ENCODE measurements at regions not wholly inside any gene's neighbourhood (a gene's known extent, or its start where the extent isn't known, plus 50 kb on each side); places are given as distances from the start of the nearest gene placed in this dataset.
"Not testable (repeated sequence)": the region's sequence is repeated elsewhere in the genome, so short reads cannot be mapped to it uniquely, and the experiment has no call there.

DNA sequence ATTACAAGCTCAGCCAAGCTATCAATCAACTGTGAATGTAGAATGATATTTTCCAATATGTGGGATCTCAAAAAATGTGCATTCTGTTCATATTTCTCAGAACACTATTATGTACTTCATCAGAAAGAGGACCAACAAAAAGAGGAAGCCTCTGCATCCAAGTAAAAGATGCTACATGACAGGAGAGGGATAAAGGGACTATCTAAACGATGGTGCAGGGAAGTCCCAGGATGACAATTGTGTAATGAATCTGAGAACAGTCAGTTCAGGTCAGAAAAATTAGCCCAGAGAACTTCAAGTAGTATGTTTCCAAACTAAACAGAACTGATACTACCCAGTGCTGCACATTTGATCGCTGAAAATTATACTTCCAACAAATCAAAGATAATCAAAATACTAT, 127.0 kb downstream of the ZNF330 start:
- DNase-seq, result no peak

DNA sequence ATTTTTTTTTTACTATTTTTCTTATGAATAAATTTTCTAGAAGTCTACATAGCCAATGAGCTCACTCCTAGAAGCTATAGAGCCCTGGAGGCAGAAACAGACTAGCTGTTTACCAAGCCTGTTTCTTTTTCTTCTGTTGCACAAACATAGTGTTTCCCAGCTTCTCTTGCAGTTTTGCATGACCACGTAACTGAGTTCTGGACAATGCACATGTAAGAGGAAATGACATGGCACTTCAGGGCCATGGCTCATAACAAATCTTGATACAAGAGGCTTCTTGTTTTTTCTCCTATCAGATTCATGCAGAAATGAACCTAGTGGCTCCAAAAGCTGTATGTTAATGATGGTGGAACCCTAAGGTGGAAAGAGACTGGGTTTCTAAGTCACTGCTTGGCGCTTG, 127.4 kb downstream of the ZNF330 start:
- no peak for DNase-seq

DNA sequence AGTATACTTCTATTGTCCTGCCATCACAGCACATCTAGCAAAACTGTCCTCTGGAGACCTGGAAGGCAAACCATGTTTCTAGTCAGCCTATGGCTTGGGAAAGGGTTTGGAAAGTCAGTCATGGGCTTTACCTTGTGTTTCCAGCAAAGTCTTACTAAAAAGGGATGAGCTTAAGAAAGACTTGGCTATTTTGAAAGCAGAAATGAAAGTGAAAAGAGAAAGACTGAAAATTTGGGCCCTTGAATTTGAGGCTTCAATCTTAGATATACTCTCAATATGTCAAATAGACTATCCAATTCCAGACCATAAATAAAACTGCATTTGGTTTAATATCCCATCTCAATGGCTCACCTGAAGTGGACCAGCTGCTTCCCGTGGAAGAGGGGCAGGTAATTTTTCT, 127.9 kb downstream of the ZNF330 start:
- no peak for DNase-seq

DNA sequence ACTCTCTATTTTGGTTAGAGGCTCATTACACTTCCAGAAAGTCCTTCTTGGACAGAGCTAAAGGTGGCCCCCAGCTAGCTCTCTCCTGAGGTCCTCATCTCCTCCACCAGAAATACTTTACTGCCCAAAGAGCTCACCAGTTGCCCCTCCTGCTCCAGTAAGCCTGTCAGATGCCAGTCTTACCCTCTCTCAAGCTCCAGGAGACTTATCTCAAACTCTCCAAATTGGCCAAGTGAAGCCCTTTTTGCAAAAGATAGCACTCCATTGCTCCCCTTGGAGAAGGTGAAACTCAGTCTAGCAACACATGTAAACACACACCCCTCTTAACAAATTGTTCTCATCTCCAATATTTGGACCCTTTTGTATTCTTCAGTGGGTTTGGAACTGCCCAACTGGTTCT, 128.5 kb downstream of the ZNF330 start:
- DNase-seq, result no peak

DNA sequence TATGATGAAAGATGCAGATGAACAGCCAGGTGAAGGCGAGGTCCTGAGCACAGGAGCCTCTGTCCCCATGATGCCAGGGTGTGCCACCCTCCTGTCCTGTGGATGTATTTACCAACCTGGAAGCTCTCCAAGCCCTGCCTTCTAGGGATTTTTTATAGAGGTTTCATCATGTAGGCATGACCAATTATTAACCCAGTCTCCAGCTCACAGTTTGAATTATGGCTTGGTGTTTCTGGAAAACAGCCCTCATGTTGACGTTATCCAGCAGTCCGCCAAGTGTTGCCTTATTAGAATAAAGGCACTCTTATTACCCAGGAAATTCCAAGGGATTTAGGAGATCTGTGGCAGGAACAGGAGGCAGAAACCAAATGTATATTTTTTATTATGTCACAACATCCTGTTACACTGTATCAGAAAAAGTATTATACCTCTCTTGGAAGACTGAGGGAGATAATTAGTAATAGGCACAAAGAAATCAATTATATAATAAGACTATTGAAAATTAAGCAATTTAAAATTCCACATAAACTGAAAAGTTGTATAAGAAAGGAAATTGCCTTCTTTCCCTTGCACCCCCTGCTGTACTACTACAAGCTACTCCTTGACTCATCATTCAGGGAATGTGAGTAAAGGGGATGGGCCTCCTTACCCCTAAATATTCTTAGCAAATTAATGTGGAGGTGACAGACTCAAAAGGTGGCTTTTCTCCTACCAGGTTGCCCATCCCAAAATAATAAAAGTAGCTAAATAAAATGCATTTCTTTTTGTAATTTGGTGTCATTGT, 129.6 kb downstream of the ZNF330 start:
- no peak for DNase-seq

DNA sequence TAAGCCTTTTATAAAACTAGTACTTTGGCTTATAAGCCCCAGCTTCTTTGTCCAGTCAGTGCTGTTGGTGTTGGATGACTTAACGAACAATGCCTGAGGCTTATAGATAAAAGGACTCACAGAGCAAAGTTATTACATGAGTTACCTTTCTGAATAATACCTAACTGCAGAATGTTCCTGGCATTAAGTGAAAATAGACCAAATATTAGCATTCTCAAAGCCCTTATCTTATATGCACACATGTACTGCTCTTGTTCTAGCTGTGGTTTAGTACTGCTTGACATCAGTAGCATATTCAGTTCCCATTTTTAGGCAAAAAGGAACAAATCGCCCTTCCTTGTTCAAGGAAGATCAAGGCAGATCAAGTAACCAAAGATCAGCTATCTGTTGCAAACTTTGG, 131.6 kb downstream of the ZNF330 start:
- no peak for DNase-seq

DNA sequence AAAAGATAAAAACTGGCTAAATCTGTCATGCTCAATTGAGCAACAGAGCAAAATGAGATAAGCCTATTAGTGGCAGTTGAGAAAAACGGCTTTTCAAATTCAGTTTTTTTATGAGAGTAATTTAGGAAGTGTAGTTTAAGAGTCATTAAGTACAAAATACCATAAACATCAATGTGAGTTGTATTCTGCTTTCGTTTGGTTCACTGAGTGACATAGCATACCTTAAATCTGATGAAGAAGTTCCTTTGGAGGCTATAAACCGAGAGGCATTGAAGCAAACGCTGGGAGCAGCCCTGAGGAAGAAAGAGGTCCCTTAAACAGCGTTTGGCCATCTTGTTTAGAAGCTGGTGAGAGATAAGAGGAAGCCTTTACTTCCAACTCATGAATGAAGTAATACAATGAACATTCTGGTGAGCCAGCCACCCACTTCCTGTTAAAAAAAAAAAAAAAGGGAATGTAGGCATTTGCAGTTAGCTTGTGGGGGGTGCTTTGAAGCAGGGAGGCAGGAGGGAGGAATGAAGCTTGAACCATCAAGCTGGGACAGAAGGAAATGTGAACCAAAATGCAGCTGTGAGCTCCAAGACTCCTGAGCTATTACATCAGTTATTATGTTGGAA, 132.3 kb downstream of the ZNF330 start:
- no peak for DNase-seq

DNA sequence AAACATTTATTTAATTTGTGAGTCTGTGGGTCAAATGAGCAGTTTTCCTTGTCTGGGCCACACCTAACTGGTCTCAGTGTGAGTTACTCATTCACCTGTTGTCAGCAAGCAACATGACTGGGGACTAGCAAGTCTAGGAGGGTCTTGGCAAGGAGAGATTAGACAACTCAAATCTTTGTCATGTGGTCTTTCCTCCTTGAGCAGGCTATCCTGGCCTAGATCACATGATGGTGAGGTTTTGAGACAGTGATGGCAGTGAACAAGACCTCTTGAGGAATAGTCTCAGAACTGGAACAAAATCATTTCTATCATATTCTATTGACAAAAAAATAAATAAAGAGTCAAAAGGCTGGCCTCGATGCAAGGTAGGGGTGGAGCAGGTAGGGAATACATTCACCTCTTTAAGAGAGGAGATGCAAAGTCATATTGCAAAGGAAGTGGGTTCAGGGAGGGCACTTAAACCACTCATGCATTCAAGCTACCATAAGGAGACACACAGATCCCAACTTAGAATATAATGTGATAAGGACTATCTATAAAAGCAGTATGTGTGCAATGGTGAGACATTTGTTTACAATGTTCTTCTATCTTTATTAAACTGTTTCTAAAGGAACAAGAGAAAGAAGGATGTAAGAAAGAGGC, 135.7 kb downstream of the ZNF330 start:
- no peak for DNase-seq

DNA sequence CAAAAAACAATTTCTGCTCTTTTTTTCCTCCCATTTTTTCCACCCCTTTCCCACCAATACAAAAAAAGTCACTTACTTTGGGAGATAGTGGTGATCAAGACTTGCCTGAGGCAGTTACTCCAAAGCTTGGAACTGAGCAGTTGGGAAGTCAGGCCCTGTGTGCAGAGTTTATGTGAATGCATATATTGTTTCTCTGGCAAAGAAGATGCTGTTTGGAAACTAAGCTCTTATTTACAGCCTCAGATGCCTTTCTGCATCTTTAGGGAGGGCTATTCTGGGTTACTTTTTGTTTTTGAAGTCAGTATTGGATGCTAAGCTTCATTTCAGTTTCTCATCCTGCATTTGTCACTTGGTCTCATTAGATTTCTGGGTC, 136.3 kb downstream of the ZNF330 start:
- DNase-seq, result no peak

DNA sequence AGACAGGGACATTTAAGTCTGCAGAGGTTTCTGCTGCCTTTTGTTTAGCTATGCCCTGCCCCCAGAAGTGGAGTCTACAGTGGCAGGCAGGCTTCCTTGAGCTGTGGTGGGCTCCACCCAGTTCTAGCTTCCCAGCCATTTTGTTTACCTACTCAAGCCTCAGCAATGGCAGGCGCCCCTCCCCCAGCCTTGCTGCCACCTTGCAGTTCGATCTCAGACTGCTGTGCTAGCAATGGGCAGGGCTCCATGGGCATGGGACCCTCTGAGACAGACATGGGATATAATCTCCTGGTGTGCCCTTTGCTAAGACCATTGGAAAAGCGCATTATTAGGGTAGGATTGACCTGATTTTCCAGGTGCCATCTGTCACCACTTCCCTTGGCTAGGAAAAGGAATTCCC, 147.5 kb downstream of the ZNF330 start:
- DNase-seq, result not testable (repeated sequence)

DNA sequence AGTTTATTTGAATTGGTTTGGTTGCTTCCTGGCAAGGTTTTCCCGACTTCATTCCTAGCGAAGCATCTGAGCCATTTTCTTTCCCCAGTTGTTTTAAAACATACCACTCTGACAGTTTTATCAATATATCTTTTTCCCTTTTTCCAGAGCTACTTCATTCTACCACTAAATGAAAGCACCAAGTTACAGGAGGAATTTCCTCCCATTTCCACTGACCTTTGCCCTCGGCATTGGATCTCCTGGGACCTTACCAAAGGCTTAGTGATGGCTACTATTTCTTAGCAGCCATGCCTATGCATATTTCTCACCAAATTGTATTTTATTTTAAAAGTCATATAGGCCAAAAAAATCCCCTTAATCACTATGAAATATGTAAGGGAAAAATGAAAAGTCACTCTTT, 150.5 kb downstream of the ZNF330 start:
- DNase-seq, result no peak

DNA sequence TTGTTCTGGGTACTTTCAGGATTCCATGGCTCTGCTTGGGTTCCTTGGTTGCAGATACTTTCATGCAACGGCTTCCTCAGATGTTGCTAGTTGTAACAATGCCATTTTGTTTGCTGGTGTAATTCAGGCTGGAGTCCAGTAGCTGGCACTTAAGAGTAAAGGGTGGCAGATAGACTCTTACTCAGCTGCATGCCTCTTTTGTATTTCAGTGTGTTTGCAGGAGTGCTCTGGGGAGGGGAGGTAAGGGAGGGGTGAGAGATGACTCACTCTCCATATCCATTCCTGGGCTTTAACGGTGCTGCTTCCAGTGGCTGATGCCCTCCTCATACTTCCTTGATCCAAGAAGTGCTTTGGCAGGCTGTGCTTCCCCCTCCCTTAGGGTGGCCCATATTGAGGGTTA, 155.2 kb downstream of the ZNF330 start:
- DNase-seq, result no peak

DNA sequence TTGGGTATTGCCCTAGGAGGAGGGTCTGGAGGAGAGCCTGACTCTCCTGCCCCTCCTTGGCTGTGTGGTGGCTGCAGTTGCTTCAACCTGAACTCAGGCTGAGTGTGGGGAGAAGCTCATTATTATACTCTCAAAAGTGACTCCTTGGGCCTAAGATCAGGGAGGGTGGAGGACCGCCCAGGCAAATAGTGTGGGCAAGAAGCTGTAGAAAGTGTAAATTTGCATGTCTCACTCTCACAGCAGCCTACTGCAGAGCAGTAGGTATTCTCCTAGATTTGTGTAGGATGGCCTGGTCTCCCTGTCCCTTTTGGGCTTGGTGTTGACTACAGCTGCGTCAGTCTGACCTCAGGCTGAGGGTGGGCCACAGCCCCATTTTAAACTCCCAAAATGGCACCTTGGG, 156.1 kb downstream of the ZNF330 start:
- no peak for DNase-seq

DNA sequence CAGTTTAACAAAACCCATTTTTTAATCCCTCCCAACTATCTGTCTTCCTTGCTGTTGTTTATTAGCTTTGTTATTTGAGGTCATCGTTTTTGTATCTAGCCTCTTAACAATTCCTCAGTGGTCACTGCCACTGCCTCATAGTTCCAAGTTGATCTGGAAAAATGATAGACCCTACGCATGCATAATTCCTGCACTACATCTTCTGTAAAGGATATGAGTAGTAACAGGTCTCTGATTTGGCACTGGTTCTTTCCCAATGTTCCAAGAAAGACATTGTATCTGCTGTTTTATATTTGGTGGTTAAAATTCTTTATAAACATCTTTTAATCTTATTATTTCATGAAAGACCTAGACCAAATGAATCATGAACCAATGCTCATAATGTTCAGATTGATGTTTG, 166.6 kb downstream of the ZNF330 start:
- DNase-seq, result no peak

DNA sequence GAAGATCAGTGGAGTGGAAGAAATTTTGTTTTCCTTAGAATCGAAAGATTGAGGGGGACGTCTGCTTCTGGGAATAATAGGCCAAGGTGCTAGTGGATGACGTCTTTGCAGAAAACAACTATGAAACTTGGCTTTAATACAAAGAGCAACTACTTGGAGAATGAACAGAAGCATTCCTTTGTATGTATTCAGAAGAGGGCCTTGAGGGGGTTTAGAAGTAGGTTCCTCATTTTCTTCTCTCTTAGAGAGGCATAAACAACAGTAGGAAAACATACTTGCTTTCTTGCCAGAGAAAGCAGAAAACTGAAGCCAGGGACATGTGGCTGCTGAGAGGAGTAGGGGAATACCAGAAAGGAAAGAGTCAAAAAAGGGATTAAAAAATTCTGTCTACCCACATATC, 167.8 kb downstream of the ZNF330 start:
- DNase-seq, result no peak

DNA sequence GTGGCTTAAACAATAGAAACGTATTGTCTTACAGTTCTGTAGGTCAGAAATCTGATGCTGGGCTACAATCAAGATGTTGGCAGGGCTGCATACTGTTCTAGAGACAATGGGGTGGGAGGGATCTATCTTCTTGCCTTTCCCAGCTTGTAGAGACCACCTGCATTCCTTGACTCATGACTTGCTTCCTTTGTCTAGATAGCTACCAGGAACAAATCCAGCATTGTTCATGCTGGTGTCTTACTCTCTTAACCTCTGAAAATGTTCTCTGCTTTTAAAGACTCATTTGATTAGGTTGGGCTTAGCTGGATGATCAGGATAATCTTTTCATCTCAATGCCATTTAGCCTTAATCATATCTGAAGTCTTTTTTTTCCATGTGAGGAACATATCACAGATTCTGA, 169.0 kb downstream of the ZNF330 start:
- DNase-seq, result no peak

DNA sequence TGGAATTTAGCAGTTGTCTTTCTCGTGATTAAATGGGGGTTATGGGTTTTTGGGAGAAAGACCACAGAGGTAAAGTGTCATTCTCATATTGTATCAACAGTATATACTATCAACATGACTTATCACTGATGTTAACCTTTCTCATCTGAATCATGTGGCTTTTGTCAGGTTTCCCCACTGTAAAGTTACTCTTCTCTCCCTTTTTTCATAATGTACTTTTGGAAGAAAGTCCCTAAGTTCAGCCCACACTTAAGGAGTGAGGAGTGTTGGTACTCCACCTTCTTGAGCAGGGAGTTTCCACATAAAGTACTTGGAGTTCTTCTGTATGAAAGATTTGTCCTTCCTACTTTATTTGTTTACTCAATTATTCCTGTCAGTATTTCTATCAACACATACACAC, 169.9 kb downstream of the ZNF330 start:
- no peak for DNase-seq

DNA sequence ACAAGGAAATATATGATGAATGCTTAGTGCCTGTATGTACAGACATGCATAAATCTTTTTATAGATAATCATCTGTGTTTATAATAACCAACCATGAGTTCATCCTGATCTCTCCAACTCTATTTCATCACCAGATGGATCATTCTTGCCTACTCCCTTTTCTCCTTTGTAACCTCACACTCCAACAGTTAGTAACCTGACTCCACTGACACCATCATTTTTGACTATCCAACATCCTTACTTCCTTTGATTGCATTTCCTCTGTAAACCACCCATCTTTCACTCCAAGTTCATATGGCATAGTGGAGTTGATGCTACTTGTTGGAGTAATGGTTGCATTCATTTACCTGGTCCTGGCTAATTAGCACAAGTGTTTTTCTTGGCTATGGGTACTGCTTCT, 170.6 kb downstream of the ZNF330 start:
- no peak for DNase-seq

DNA sequence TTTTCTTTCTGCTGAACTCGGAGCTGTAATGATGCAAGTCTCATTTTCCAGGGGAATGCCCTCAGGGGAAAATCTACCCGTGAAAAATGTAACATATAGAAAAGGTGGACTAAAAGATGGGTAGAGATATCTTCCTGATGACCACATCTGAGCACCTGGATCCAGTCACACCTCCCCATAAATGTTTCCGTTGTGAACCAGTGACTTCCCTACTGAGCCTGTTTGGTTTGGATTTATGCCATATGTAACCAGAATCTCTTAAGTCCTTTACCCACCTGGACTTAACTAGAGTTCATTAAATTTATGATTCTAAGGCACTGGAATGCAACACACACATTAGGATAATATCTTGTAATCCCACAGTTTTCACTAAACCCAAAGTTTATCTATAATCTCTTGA, 171.1 kb downstream of the ZNF330 start:
- DNase-seq, result no peak

DNA sequence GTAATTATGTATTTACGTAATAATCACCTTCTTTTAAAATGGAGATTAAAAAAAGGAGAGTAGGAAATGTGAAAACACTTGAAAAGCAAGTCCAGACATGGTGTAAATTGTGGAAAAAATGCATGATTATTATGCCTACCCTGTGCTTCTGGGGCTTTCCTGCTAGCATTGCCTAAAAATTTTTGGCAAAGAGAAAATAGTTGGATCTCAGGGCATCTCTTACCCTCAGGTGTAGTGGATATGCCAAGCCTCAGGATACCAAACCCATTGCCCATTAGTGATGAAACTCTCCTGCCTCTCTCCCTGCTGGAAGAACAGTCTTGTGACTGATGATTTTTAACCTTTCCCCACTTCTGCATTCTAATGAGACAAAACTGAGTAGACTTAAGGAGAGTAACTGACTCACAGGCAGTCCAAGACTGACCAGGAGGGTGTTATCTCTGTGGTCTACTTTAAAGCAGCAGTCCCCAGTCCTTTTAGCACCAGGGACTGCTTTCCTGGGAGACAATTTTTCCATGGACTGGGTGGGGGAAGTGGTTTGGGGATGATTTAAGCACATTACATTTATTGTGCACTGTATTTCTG, 174.6 kb downstream of the ZNF330 start:
- no peak for DNase-seq

DNA sequence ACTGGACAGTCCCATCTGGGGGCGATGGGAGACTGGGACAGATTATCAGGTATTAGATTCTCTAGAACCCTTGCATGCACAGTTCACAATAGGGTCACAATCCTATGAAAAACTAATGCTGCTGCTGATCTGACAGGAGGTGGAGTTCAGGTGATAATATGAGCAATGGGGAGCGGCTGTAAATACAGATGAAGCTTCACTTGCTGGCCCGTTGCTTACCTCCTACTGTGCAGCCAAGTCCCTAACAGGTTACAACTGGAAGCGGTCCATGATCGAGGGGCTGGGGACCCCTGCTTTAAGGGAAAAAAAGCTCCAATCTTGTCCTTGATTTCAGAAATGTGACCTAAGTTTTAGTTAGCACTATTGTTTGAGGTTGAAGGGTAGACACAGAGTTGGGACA, 175.2 kb downstream of the ZNF330 start:
- no peak for DNase-seq

DNA sequence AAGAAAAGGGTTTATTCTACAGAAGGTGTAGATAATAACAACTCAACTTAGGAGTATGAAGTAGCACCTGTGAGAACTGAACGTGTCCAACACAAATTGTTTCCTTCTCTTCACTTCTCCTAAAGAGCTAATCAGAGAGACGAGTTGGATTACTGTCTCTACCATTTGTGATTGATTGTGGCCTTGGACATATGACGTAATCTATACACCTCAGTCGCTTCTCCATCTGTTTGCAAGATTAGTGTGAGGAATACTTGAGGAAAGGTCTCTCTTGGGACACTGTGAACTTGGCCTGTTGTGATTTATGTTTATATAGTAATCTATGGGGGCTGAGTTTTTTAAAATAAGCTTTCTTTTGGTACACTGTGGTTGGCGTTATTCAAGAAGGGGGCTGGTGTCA, 182.0 kb downstream of the ZNF330 start:
- DNase-seq, result no peak

DNA sequence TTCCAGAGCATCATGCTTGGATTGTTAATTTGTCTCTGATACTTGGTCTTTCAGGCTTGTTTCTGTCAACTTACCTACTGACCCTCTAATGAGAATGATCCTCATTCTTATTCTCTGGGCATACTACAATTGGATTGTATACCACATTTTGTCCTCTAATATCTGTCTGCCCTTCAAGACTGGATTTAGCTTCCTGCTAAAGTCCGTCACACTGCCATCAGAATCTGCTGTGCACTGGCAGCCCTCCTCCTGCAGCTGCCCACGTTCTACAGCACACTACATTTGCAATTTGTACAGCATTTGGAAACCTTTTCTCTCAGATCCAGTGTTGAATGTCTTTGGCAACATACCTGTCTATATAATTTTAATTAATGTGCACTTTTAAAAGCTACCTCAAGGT, 183.1 kb downstream of the ZNF330 start:
- DNase-seq, result no peak

DNA sequence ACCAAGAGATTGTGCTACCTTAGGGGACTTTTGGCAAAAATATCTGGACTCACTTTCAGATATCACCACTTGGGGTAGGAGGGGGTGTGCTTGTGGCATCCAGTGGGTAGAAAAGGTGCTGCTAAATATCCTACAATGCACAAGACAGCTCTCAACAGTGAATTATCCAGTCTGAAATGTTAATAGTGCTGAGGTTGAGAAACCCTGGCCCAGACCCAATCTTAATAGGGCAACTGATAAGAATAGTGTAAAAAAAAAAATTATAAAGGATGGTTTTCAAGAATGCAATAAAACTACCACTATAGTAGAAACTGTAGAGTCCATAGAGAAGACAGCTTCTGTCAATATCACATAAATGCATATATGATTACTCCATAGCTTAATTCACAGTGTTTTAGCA, 185.5 kb downstream of the ZNF330 start:
- no peak for DNase-seq

All from activated CD4-positive, alpha-beta T cell treated with anti-CD3 and anti-CD28 coated beads, Interleukin-2, amount 50 U/mL, for 16 hours (primary cell).